ENCODE measurements at regions not wholly inside any gene's neighbourhood (a gene's known extent, or its start where the extent isn't known, plus 50 kb on each side); places are given as distances from the start of the nearest gene placed in this dataset.

GRCh38 chr16:47847220-47847970 lies 308.4 kb downstream of the ABCC12 start:
- TF ChIP-seq CTCF (conservative IDR thresholded peaks at IDR 0.05; ENCODE audit: low read length) = no peak
- TF ChIP-seq EZH2phosphoT487 (IDR thresholded peaks at IDR 0.05; ENCODE audit: borderline replicate concordance) = no peak

All from Loucy (cell line).